LHCN-M2 (cell line): ENCODE measurements at regions not wholly inside any gene's neighbourhood (a gene's known extent, or its start where the extent isn't known, plus 50 kb on each side); places are given as distances from the start of the nearest gene placed in this dataset.
A peak's percentile ranks its signal among the peaks of the same experiment; 100 is the strongest.

Source experiments
- DNase-seq: peaks from one replicate; pipeline ENCODE4 v3.0.0-alpha.2; 2012; ENCODE audit warnings: low read depth

DNA sequence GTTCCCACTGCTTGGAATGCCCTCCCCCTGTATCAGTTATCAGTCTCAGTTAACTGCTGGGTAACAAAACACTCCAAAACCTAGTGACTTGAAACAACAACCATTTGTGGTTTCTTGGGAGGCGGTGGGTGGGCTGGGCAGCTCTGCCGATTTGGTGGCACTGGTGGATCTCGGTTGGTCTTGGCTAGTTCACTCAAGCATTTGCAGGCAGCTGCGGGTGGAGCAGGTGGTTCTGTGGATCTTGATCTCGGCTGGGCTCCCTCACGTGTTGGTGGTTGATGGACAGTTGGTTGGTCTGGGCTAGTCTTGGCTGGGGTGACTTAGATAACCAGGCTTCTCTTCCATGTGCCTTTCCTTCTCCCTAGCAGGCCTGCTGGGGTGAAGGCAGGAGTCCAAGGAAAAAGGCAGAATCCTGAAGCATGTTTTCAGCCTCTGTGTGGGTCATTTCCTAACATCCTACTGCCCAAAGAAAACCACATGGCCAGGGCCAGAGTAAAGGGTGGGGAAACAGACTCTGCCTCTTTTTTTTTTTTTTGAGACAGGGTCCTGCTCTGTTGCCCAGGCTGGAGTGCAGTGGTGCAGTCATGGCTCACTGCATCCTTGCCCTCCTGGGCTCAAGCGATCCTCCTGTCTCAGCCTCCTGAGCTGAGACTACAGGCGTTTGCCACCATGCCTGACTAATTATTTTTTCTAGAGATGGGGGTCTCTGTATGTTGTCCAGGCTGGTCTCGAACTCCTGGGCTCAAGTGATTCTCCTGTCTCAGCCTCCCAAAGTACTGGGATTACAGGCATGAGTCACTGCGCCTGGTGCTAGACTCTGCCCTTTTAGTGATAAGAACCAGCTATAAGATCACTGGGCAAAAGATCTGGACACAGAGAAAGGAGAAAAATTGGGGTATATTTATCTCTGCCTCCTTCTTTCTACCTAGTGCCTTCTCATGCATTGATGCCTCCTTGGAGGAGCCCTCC is 183.7 kb downstream of the RGS3 start:
- DNase-seq, result no peak

DNA sequence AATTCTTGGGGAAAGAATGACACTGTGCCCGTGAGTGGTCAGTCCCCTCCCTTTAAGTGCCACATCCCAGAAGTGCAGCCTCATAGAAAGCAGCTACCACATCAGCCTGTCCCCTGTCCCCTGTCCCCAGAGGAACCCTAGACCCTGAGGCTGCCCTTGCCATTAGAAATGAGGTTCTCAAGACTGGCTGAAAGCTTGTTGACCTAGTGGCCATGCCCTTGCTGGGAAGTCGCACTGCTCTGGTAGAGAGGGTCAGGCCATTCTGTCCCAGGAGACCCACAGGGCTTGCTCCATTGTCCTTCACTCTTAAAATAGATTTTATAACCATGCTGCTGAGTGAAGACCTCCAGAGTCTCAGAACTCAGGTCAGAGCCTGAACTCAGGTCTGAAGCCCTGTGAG is 184.5 kb downstream of the RGS3 start:
- no peak for DNase-seq

- DNase-seq, result no peak
Observed at GRCh38 chr9:113648586-113648985, 185.1 kb downstream of the RGS3 start.

DNA sequence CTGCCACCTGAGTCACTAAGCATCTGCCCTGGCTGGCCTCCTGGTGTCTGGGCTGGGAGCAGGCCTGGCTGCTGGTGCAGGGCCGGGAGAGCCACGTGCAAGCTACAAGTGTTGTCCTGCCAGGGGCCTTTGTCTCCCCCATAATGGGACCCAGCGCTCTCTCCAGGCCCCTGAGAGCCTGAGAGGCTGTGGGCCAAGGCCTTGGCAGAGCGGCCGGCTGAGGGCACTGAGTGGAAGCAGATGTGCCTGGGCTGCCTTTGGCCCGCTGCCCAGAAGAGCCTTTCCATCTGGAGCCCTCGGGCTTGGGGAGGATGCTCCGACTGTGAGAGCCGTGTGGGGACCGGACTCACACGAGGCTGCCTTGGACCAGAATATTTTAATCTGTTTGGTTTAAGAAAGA is 185.5 kb downstream of the RGS3 start:
- DNase-seq, result no peak

DNA sequence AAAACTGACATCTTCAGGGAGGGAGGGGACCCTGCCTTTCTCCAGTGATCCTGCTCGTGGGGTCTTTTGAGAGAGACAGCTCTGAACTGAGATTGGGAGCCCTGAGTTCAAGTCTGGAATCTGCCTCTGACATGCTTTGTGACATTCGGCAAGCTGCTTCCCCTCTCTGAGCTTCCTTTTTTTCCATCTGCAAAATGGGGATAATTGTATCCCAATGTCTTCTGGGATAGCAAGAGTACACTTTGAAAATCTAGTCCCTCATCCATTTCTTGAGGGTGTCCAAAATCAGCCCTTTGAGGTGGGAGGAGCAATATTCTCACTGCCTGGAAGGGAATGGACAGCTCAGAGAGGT is 186.3 kb downstream of the RGS3 start:
- no peak for DNase-seq

DNA sequence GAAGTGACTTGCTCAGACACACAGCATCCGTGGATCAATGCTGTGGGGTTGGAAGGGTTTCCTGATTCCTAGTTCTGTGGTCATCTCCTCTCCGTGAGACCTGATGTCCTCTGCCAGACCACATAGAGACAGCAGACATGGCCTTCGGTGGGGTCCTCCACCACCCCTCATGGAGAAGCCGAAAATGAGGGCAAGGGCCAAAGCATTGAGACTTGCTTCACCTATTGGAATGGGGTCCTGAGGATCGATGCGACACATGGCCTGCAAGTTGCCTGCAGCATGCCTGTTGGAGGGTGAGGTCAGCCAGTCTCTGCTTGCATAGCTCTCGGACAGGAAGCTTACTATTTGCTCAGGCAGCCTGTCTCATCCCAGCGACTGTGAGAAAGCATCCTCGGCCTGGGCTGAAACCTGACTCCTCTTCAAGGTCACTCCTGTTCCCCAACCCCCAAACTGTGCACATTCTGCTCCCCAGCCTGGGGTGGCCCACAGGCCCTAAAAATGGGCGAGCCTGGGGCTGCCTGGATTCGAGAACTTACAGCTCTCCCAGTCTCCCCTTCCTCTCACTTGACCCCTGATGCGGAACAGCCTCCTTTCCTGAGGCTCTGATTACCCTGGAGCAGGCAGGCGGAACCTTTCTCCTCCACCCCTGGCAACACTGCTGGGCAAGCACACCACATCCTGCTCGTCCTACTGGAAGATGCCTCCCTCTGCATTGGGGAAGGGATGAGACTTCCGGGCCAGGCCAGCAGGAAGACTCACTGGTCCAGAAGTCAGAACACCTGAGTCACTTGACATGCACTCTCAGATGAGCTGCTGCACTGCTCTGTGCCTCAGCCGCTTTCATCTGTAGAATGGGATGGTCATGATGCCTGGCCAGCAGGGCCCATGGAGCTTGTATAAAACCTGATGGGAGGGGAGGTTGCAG is 186.9 kb downstream of the RGS3 start:
- peak; percentile 61 for DNase-seq

DNA sequence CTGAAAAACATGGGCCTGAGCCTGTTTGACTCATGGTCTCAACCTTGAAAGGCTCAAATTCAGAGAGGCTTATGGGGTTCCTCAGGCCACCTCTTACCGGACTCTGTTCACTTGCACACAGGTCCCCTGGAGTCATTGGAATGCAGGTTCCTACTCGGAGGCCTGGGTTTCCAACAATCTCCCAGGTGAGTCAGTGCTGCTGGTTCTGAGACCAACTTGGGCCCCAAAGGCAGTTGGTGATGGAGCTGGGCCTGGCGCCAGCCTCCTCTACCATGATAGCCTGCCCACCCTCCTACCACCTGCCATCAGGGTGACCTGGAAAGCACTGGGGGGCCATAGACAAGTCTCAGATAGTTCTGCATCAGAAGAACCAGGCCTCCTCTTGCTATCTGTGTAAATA is 188.4 kb downstream of the RGS3 start:
- no peak for DNase-seq

DNA sequence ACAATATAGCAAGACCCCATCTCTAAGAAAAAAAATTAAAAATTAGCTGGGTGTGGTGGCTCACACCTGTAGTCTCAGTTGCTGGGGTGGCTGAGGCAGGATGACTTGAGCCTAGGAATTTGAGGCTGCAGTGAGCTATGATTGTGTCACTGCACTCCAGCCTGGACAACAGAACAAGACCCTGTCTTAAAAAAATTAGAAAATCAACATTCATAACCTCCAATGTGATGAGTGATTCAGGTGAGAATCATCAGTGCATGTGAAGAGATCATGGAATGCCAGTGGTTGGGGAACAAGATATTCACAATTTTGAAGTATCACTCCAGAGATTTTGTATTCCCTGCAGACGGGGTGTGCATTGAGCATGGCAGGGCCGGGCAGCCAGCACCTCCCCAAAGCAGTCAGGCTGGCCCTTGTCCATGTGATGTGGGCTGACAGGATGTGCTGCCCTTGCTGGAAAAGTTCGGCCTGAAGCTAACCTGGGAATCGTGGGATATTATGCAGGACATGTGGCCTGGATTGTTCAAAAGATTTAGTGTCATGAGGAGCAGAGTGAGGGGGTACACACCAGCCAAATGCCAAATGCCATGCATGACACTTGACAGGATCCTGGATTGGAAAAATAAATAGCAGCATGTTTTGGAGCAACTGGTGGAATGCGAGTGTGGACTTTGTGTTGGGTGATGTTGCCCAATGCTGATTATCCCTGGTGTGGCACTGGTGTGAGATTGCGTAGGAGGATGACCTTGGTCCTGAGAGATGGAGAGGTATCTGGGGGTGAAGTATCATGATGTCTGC is 189.0 kb downstream of the RGS3 start:
- no peak for DNase-seq

GRCh38 chr9:113653746-113654604 is 190.4 kb downstream of the RGS3 start:
- DNase-seq, result no peak

DNA sequence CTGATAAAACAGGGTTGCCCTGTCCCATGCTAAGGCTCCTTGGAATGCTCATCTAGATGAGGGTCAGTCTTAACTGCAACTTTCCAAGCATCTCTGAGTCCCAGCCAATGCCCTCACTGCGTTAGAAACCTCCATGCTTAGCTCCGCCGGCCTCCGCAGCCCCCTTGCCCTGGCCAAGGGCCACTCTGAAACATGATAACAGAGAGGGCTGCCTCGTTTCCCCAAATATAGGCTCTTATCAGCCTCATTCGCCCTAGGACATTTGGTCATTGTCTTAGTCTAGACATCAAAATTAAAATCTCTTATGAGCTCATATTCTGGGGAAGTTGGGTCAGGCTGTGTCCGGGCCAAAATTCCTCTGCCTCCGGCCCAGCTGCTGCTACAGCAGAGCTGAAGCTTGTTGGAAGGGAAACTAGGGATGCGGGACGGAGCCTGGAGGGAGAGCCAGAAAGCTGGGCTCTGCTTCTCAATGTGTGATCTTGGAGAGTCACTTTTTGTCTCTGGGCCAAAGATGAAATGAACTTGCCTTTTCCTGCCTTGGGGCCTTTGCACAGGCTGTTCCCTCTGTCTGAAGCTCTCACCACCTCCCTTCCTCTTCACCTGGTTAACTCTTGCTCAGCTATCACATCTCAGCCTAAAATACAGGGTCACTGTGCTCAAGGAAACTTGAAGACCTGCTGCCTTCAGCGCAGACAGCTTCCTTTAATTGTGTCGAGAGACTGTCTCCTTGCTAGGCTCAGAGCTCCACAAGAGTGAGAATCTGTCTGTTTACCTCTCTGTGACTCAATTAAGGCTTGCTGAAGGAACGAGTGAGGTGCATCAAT is 191.3 kb downstream of the RGS3 start:
- no peak for DNase-seq

GRCh38 chr9:113656771-113657670 is 193.5 kb downstream of the RGS3 start:
- no peak for DNase-seq

GRCh38 chr9:113657765-113658544 is 194.4 kb downstream of the RGS3 start:
- DNase-seq, result peak; percentile 78

DNA sequence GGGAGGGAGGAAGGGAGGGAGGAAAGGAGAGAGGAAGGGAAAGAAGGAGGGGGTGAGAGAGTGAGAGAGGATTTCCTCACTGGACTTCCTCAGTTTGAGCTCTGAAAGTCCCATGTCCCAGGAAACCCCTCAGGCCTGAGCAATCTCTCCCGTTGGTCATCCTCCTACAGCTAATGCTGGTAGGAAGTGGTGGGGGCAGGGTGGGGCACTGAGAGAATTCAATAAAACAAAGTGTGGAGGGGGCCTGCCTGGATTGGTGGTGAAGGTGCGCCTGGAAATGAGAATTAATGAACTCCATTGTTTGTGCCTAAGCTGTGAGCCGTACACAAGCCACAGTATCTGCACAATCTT is 195.0 kb downstream of the RGS3 start:
- DNase-seq, result no peak

GRCh38 chr9:113659039-113659438 is 195.5 kb downstream of the RGS3 start:
- DNase-seq, result no peak

GRCh38 chr9:113659740-113660139 is 196.2 kb downstream of the RGS3 start:
- no peak for DNase-seq

DNA sequence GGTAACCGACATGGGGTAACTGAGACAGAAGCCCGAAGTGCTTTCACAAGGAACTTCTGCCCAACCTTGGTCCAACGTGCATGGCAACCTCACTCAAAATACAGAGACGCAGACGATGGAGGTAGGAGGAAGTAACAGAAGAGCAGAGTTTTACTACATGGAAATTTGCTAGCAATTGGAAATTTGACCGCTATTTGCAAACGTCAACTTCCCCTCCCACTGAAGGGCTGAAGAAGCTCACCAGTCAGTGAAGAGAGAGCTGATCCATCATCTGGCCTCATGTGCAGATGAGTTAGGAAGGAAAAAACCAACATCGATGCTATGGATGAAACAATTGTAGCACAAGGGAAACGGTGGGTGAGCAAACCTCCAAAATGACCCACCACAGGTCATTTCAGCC is 196.7 kb downstream of the RGS3 start:
- no peak for DNase-seq

DNA sequence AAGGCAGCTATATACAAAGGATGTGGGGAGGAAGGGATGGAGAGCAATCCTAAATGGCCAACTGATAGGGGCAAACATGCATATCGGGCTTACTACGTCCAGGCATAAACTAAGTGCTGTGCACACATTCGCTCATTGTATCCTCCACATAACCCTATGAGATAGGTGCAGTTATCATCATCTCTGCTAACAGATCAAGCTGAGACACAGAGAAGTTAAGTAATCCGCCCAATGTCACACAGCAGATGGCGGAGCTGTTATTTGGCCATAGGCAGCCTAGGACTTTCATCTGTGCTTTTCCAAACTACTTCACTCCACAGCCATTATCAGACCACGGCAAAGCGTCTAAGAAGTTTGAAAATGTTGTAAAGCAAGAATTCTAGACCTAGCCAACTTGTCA is 197.5 kb downstream of the RGS3 start:
- DNase-seq, result no peak
